ENCODE measurements at regions not wholly inside any gene's neighbourhood (a gene's known extent, or its start where the extent isn't known, plus 50 kb on each side); places are given as distances from the start of the nearest gene placed in this dataset.

DNA sequence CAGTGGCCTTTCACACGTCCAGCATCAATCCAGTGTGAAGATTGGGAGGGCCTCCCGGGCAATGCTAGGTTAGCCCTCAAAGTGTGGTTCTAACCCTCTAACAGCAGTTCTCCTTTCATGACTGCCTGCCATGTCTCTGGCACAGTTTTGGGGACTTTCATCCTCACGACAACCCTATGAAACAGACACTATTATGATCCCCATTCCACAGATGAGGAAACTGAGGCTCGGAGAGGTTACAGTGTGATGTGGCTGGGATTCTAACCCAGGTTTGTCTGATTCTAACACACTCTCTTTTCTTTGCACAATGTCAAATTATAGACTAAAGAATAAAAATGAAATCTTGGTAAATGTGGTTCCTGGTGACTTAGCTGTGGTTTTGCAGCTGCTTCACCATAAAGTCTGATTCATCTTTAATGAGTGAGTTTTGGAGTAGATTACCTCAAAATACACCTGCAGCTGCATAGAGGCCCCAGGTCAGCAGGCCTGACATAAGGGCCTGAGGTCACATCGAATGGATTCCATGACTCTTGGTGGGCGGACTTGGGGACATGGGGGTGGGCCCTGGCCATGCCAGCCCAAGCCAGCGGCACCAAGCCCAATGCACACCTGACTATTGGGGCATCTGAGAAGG is 214.4 kb downstream of the GLI2 start:
- no peak for DNase-seq (ENCODE audit: low spot score)
- Mint-ChIP-seq H3K27ac (ENCODE audit: unreplicated experiment) (no peak overlapping the region), H3K27me3 (ENCODE audit: low read depth) (no peaks in the 10 kb centered on the region), H3K9me3 (ENCODE audit: low read depth) (no peaks in the 10 kb centered on the region), H3K36me3 (ENCODE audit: low read depth) (peaks cover 17% of the 10 kb centered on the region), H3K4me3 (ENCODE audit: unreplicated experiment) (no peak overlapping the region), H3K4me1 (ENCODE audit: low read depth) (peaks cover 34% of the 10 kb centered on the region)
- TF ChIP-seq, protein P1, sequence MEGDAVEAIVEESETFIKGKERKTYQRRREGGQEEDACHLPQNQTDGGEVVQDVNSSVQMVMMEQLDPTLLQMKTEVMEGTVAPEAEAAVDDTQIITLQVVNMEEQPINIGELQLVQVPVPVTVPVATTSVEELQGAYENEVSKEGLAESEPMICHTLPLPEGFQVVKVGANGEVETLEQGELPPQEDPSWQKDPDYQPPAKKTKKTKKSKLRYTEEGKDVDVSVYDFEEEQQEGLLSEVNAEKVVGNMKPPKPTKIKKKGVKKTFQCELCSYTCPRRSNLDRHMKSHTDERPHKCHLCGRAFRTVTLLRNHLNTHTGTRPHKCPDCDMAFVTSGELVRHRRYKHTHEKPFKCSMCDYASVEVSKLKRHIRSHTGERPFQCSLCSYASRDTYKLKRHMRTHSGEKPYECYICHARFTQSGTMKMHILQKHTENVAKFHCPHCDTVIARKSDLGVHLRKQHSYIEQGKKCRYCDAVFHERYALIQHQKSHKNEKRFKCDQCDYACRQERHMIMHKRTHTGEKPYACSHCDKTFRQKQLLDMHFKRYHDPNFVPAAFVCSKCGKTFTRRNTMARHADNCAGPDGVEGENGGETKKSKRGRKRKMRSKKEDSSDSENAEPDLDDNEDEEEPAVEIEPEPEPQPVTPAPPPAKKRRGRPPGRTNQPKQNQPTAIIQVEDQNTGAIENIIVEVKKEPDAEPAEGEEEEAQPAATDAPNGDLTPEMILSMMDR (IDR thresholded peaks at IDR 0.05), result no peak

DNA sequence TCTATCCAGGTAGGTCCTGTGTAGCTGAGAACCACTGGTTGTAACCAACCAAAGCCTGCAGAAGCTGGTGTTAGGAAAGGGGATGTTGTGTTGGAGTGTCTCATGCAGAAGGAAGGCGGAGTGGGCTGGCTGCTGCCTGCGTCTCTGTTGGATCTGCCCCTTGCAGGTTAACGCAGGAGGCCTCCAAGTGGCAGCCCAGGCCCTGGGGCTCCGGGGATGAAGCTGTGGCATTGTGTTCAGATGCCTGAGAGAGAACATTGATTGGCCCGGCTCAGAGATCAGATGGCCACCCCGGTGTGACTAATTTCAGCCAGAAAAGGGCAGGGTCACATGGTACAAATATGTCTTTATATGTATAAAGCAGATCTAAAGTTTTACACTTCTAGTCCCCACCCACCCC is 216.0 kb downstream of the GLI2 start:
- peak overlapping the region; percentile 1 for H3K27ac Mint-ChIP-seq (ENCODE audit: unreplicated experiment)
- TF ChIP-seq, protein P1 (IDR thresholded peaks at IDR 0.05), result no peak
- peaks cover 28% of the 10 kb centered on the region for H3K4me1 Mint-ChIP-seq (ENCODE audit: low read depth)
- DNase-seq (ENCODE audit: low spot score), result no peak
- no peak overlapping the region for H3K4me3 Mint-ChIP-seq (ENCODE audit: unreplicated experiment)
- H3K9me3 Mint-ChIP-seq (ENCODE audit: low read depth), result no peaks in the 10 kb centered on the region
- no peaks in the 10 kb centered on the region for H3K27me3 Mint-ChIP-seq (ENCODE audit: low read depth)
- H3K36me3 Mint-ChIP-seq (ENCODE audit: low read depth), result peaks cover 14% of the 10 kb centered on the region

DNA sequence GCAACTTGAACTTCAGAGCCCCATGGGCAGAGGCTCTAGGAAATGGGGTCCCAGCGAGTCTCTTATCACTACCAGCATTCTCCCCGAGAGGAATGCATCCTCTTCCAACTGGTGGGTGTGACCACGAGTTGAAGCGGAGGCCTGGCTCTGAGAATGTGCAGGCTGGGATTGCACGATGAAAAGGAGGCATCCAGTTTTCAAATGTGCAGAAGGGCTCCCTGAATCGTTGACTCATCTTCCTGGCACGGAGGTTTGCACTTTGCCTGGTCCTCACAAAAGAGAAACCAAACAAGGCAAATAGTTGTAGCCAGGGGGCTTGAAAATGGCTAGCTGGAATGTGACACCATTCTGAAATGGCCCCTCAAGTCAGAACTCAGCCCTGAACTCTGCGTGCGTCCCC is 216.7 kb downstream of the GLI2 start:
- peak overlapping the region; percentile 17 for H3K27ac Mint-ChIP-seq (ENCODE audit: unreplicated experiment)
- peaks cover 26% of the 10 kb centered on the region for H3K4me1 Mint-ChIP-seq (ENCODE audit: low read depth)
- no peak overlapping the region for H3K4me3 Mint-ChIP-seq (ENCODE audit: unreplicated experiment)
- H3K9me3 Mint-ChIP-seq (ENCODE audit: low read depth), result no peaks in the 10 kb centered on the region
- peaks cover 19% of the 10 kb centered on the region for H3K36me3 Mint-ChIP-seq (ENCODE audit: low read depth)
- TF ChIP-seq, protein P1 (IDR thresholded peaks at IDR 0.05), result peak; percentile 24
- no peak for DNase-seq (ENCODE audit: low spot score)
- H3K27me3 Mint-ChIP-seq (ENCODE audit: low read depth), result no peaks in the 10 kb centered on the region

DNA sequence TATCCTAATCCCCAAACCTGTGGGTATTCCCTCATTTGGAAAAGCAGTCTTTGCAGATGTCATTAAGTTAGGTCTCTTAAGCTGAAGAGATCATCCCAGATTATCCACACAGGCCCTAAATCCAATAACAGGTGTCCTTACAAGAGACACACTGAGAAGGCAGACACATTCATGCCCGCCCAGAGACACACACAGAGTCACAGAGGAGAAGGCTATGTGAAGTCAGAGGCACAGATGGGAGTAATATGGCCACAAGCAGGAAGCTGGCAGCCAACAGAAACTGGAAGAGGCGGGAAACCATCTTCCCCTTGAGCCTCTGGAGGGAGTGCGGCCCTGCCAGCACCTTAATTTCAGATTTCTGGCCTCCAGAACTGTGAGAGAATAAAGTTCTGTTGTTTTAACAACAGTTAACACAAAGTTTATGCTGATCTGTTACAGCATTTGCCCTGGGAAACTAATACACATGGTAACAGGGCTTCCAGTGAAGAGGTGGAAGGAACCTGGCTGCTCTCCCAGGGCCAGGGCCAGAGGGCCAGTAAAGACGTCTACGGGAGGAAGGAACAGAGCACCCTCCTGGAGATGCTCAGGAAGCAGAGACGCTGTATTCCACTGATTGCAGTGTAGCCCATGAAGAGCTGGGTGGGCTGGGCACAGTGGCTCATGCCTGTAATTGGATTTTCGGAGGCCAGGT is 217.5 kb downstream of the GLI2 start:
- H3K27me3 Mint-ChIP-seq (ENCODE audit: low read depth), result no peaks in the 10 kb centered on the region
- peaks cover 20% of the 10 kb centered on the region for H3K36me3 Mint-ChIP-seq (ENCODE audit: low read depth)
- H3K9me3 Mint-ChIP-seq (ENCODE audit: low read depth), result no peaks in the 10 kb centered on the region
- DNase-seq (ENCODE audit: low spot score), result no peak
- H3K4me1 Mint-ChIP-seq (ENCODE audit: low read depth), result peaks cover 26% of the 10 kb centered on the region
- TF ChIP-seq, protein P1 (IDR thresholded peaks at IDR 0.05), result no peak
- peak overlapping the region; percentile 49 for H3K27ac Mint-ChIP-seq (ENCODE audit: unreplicated experiment)
- H3K4me3 Mint-ChIP-seq (ENCODE audit: unreplicated experiment), result no peak overlapping the region

DNA sequence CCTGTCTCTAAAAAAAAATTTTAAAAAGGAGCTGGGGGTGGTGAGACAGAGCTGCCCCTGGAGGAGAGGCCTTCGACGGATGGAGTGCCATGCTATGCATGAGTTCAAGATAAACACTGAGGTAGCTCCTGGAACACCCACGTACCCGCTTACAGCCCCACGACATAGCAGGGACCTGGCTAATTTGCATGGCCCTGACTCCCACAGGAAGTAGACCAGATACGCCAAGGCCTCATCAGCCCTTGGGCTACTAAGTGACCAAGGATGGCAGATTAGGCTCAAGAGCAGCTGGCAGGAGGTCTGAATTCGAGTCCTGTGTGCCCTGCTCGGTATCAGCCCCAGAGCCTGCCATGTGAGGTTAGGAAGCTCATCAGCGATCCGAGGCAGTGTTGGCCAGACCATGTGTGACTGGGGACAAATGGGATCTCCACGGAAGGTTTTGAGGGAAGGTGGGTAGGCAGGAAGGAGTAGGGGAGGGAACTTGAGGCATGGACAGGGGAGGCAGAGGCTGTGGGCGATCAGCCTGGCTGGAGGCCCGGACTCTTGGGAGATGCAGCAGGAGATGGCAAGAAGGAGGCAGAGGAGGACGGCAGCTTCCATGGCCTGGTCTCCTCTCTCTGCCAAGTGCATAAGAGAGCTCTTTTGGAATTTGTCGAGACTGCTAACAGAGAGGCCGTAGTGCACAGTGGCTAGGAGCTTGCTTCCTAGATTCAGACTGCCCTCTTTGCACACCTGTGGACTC is 218.3 kb downstream of the GLI2 start:
- H3K27me3 Mint-ChIP-seq (ENCODE audit: low read depth), result no peaks in the 10 kb centered on the region
- no peak for DNase-seq (ENCODE audit: low spot score)
- TF ChIP-seq, protein P1 (IDR thresholded peaks at IDR 0.05), result no peak
- H3K9me3 Mint-ChIP-seq (ENCODE audit: low read depth), result no peaks in the 10 kb centered on the region
- H3K36me3 Mint-ChIP-seq (ENCODE audit: low read depth), result peaks cover 26% of the 10 kb centered on the region
- H3K4me3 Mint-ChIP-seq (ENCODE audit: unreplicated experiment), result no peak overlapping the region
- peaks cover 26% of the 10 kb centered on the region for H3K4me1 Mint-ChIP-seq (ENCODE audit: low read depth)
- no peak overlapping the region for H3K27ac Mint-ChIP-seq (ENCODE audit: unreplicated experiment)
